ENCODE measurements at regions not wholly inside any gene's neighbourhood (a gene's known extent, or its start where the extent isn't known, plus 50 kb on each side); places are given as distances from the start of the nearest gene placed in this dataset.

DNA sequence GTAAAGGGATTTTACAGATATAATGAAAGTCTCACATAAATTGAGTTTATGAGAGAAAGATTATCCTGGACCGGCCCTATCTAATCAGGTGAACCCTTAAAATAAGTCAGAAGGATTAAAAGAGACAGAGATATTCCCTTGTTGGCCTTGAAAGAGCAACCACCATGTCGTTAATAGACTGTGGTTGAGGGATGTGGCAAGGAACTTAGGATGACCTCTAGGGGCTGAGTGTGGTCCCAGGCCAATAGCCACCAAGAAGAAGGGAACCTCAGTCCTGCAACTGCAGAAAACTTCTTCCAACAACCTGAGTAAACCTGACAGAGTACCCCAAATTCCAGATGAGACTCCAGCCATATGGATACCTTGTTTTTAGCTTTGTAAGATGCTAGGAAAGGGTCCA is 121.5 kb downstream of the POLR1F start:
- TF ChIP-seq, protein P1, sequence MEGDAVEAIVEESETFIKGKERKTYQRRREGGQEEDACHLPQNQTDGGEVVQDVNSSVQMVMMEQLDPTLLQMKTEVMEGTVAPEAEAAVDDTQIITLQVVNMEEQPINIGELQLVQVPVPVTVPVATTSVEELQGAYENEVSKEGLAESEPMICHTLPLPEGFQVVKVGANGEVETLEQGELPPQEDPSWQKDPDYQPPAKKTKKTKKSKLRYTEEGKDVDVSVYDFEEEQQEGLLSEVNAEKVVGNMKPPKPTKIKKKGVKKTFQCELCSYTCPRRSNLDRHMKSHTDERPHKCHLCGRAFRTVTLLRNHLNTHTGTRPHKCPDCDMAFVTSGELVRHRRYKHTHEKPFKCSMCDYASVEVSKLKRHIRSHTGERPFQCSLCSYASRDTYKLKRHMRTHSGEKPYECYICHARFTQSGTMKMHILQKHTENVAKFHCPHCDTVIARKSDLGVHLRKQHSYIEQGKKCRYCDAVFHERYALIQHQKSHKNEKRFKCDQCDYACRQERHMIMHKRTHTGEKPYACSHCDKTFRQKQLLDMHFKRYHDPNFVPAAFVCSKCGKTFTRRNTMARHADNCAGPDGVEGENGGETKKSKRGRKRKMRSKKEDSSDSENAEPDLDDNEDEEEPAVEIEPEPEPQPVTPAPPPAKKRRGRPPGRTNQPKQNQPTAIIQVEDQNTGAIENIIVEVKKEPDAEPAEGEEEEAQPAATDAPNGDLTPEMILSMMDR (IDR thresholded peaks at IDR 0.05), result no peak
- TF ChIP-seq POLR2A (IDR thresholded peaks at IDR 0.05), result no peak
- no peak for TF ChIP-seq EP300 (IDR thresholded peaks at IDR 0.05)
